ENCODE measurements at regions not wholly inside any gene's neighbourhood (a gene's known extent, or its start where the extent isn't known, plus 50 kb on each side); places are given as distances from the start of the nearest gene placed in this dataset.
"Not testable (repeated sequence)": the region's sequence is repeated elsewhere in the genome, so short reads cannot be mapped to it uniquely, and the experiment has no call there.

DNA sequence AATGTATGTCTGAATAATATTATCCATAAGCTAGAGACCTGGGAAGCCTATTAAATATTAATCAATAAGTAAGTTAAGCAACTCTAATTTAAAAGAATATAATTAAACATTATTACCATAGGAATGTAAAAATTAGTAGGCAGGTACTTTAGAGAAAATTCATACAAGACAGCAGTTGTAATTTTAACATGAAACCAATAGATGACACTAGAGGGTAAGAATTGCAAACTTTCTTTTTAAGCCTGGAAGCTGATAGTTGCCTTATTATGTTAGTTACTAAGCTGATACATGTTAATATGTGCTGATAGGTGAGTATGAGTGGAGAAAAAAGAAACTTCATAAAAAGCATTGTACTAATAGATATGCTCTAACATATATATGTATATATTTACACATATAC is 1157.4 kb downstream of the FAM133A start:
- Histone ChIP-seq H3K36me3 (no peaks in the 10 kb centered on the region), H3K27me3 (no peaks in the 10 kb centered on the region), H3K4me1 (no peaks in the 10 kb centered on the region), H3K4me3 (no peak overlapping the region), H3K27ac (no peak overlapping the region), H3K9me3 (no peaks in the 10 kb centered on the region)
- TF ChIP-seq, protein P1, sequence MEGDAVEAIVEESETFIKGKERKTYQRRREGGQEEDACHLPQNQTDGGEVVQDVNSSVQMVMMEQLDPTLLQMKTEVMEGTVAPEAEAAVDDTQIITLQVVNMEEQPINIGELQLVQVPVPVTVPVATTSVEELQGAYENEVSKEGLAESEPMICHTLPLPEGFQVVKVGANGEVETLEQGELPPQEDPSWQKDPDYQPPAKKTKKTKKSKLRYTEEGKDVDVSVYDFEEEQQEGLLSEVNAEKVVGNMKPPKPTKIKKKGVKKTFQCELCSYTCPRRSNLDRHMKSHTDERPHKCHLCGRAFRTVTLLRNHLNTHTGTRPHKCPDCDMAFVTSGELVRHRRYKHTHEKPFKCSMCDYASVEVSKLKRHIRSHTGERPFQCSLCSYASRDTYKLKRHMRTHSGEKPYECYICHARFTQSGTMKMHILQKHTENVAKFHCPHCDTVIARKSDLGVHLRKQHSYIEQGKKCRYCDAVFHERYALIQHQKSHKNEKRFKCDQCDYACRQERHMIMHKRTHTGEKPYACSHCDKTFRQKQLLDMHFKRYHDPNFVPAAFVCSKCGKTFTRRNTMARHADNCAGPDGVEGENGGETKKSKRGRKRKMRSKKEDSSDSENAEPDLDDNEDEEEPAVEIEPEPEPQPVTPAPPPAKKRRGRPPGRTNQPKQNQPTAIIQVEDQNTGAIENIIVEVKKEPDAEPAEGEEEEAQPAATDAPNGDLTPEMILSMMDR (IDR thresholded peaks at IDR 0.05), result peak in 1 of 4 experiments; percentile 43
- no peak for TF ChIP-seq POLR2AphosphoS5 (IDR thresholded peaks at IDR 0.05)
- DNase-seq, result no peak
- intact Hi-C loops (cut with DNase I), result no loop called here

DNA sequence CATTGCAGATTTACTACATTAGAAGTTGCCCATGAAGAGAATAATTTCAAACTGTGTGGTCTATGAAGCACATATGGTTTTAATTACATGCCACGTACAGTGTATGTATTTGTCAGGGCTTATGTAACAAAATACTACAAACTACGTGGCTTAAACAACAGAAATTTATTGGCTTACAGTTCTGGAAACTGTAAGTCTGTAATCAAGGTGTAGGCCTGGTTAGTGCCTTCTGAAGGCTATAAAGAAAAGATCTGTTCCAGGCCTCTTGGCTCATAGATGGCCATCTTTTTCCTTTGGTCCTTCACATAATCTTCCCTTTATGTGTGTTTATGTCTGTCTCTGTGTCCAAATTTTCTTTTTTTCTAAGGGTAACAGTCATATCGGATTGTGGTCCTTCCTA is 1160.2 kb downstream of the FAM133A start:
- 38 to 60% methylated on average over 3 of the region's 3 CpGs for WGBS, 2 donors
- no peak overlapping the region for H3K27ac ChIP-seq

DNA sequence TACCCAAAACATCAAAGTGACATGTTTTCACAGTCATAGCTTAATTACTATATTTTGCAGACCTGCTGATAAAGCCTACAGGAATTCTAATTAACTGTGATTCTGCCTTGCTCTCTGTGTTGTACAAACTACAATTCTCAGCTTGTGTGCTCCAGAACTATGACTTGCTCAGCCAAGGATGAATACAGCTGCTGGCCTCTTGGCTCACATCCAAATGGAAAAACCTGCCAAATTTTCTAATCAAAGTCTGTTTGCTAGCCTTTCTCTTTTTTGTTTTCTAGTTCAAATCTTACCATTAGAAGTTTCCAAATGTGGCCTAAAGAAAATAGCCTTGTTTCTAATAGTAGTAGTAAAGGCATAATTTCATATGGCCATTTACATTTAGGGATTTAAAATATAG is 1176.8 kb downstream of the FAM133A start:
- no peak for DNase-seq
- no peaks in the 10 kb centered on the region for H3K9me3 ChIP-seq
- TF ChIP-seq POLR2AphosphoS5 (IDR thresholded peaks at IDR 0.05), result no peak
- TF ChIP-seq POLR2A (IDR thresholded peaks at IDR 0.05), result no peak
- no peak for TF ChIP-seq EP300 (IDR thresholded peaks at IDR 0.05)
- TF ChIP-seq, protein P1 (IDR thresholded peaks at IDR 0.05), result no peak
- no peak overlapping the region for H3K4me3 ChIP-seq
- no peak overlapping the region for H3K27ac ChIP-seq
- H3K27me3 ChIP-seq, result no peaks in the 10 kb centered on the region
- H3K36me3 ChIP-seq, result no peaks in the 10 kb centered on the region
- intact Hi-C loops (cut with DNase I), result no loop called here
- no peaks in the 10 kb centered on the region for H3K4me1 ChIP-seq

More for the DNA sequence above, 1160.2 kb downstream of the FAM133A start:
- H3K4me3 ChIP-seq, result no peak overlapping the region
- no peaks in the 10 kb centered on the region for H3K36me3 ChIP-seq
- no peaks in the 10 kb centered on the region for H3K9me3 ChIP-seq
- peak in 2 of 4 donors; percentile 56 to 67 for TF ChIP-seq POLR2AphosphoS5 (IDR thresholded peaks at IDR 0.05)
- TF ChIP-seq, protein P1 (IDR thresholded peaks at IDR 0.05), result no peak
- no peaks in the 10 kb centered on the region for H3K27me3 ChIP-seq
- no peak for DNase-seq
- intact Hi-C loops (cut with DNase I), result no loop called here
- H3K4me1 ChIP-seq, result no peaks in the 10 kb centered on the region

DNA sequence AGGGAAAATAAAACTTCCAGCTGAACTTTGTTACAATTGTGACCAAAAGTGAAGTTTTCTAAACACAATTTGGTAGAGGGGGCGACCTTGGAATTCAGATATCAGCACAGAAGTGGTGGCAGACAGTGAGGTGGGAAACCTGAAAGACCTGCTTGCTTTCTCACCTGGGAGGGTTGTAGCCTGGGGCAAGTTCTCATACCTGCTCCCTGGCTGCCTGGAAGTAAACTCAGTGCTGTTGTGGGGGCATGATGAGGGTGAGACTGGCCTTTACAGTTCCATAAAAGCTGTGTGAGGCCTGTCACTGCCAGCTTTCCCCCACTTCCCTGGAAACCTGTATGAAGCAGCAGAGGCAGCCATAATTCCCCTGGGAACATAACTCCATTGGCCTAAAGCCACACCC is 1180.2 kb downstream of the FAM133A start:
- Histone ChIP-seq H3K9me3 (no peaks in the 10 kb centered on the region), H3K27ac (no peak overlapping the region), H3K27me3 (no peaks in the 10 kb centered on the region), H3K4me1 (no peaks in the 10 kb centered on the region), H3K36me3 (no peaks in the 10 kb centered on the region), H3K4me3 (no peak overlapping the region)
- DNase-seq, result no peak
- 44 to 75% methylated on average over 1 of the region's 1 CpG for WGBS, 2 donors
- TF ChIP-seq POLR2AphosphoS5 (IDR thresholded peaks at IDR 0.05) (no peak), POLR2A (IDR thresholded peaks at IDR 0.05) (no peak), EP300 (IDR thresholded peaks at IDR 0.05) (no peak)
- TF ChIP-seq, protein P1 (IDR thresholded peaks at IDR 0.05), result no peak
- intact Hi-C loops (cut with DNase I), result no loop called here

DNA sequence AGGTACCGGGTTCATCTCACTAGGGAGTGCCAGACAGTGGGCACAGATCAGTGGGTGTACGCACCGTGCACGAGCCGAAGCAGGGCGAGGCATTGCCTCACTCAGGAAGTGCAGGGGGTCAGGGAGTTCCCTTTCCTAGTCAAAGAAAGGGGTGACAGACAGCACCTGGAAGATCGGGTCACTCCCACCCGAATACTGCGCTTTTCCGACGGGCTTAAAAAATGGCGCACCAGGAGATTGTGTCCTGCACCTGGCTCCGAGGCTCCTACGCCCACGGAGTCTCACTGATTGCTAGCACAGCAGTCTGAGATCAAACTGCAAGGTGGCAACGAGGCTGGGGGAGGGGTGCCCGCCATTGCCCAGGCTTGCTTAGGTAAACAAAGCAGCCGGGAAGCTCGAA is 1188.5 kb downstream of the FAM133A start:
- H3K27me3 ChIP-seq; H3K9me3 ChIP-seq; H3K4me1 ChIP-seq; H3K4me3 ChIP-seq; H3K27ac ChIP-seq; DNase-seq; H3K36me3 ChIP-seq; intact Hi-C loops (cut with DNase I): not testable (repeated sequence)
- 79 to 82% methylated on average over 19 of the region's 19 CpGs for WGBS, 2 donors

Measured in sigmoid colon (tissue), 6 donors.